ENCODE measurements at regions not wholly inside any gene's neighbourhood (a gene's known extent, or its start where the extent isn't known, plus 50 kb on each side); places are given as distances from the start of the nearest gene placed in this dataset.

- TF ChIP-seq, protein P1, sequence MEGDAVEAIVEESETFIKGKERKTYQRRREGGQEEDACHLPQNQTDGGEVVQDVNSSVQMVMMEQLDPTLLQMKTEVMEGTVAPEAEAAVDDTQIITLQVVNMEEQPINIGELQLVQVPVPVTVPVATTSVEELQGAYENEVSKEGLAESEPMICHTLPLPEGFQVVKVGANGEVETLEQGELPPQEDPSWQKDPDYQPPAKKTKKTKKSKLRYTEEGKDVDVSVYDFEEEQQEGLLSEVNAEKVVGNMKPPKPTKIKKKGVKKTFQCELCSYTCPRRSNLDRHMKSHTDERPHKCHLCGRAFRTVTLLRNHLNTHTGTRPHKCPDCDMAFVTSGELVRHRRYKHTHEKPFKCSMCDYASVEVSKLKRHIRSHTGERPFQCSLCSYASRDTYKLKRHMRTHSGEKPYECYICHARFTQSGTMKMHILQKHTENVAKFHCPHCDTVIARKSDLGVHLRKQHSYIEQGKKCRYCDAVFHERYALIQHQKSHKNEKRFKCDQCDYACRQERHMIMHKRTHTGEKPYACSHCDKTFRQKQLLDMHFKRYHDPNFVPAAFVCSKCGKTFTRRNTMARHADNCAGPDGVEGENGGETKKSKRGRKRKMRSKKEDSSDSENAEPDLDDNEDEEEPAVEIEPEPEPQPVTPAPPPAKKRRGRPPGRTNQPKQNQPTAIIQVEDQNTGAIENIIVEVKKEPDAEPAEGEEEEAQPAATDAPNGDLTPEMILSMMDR (IDR thresholded peaks at IDR 0.05): no peak
- no peak for TF ChIP-seq POLR2A (IDR thresholded peaks at IDR 0.05)
Observed at GRCh38 chr20:47406849-47407682, 50.6 kb upstream of the ZMYND8 start.
